Activated naive CD4-positive, alpha-beta T cell treated with anti-CD3 and anti-CD28 coated beads, Interleukin-2, amount 10 ng/mL, durations not matched to agents 7 days and 5 days (primary cell): ENCODE measurements at regions not wholly inside any gene's neighbourhood (a gene's known extent, or its start where the extent isn't known, plus 50 kb on each side); places are given as distances from the start of the nearest gene placed in this dataset.

Experiments
- CTCF ChIA-PET: fragments of 350-600 bp; sonication (Branson Sonifier 250); formaldehyde crosslinking; loops from one replicate; lab custom pipeline; 2021; ENCODE audit warnings: antibody characterized with exemption; lab: Charles Lee
- DNase-seq: peaks from one replicate; pipeline ENCODE4 v3.0.0-alpha.2; 2020
- H3K27ac Mint-ChIP-seq: one replicate; pipeline ENCODE4 v1.8.0; 2021; ENCODE audit warnings: mild to moderate bottlenecking, moderate library complexity, mixed read lengths
- H3K27me3 Mint-ChIP-seq: one replicate; pipeline ENCODE4 v1.8.0; 2021; ENCODE audit warnings: mild to moderate bottlenecking, mixed read lengths
- H3K36me3 Mint-ChIP-seq: one replicate; pipeline ENCODE4 v1.8.0; 2021; ENCODE audit warnings: mixed read lengths
- H3K4me1 Mint-ChIP-seq: one replicate; pipeline ENCODE4 v1.8.0; 2021; ENCODE audit warnings: mixed read lengths
- H3K4me3 Mint-ChIP-seq: one replicate; pipeline ENCODE4 v1.8.0; 2021; ENCODE audit warnings: mild to moderate bottlenecking, moderate library complexity, mixed read lengths
- H3K9me3 Mint-ChIP-seq: one replicate; pipeline ENCODE4 v1.8.0; 2021; ENCODE audit warnings: mixed read lengths

- CTCF ChIA-PET, result no interaction called here
- Mint-ChIP-seq H3K27ac (no peak overlapping the region), H3K36me3 (no peaks in the 10 kb centered on the region), H3K4me3 (no peak overlapping the region), H3K4me1 (no peaks in the 10 kb centered on the region), H3K27me3 (peaks cover 11% of the 10 kb centered on the region), H3K9me3 (no peaks in the 10 kb centered on the region)
- no peak for DNase-seq
Measured at GRCh38 chr22:48057116-48057835, 1294.8 kb downstream of the TBC1D22A start.

- Mint-ChIP-seq H3K4me1 (no peaks in the 10 kb centered on the region), H3K4me3 (no peak overlapping the region), H3K27ac (no peak overlapping the region), H3K27me3 (peaks cover 11% of the 10 kb centered on the region), H3K9me3 (no peaks in the 10 kb centered on the region), H3K36me3 (no peaks in the 10 kb centered on the region)
- CTCF ChIA-PET, result no interaction called here
- DNase-seq, result no peak
Measured at GRCh38 chr22:48055827-48056226, 1293.4 kb downstream of the TBC1D22A start.

GRCh38 chr22:48055185-48055584, 1292.7 kb downstream of the TBC1D22A start:
- Mint-ChIP-seq H3K27ac (no peak overlapping the region), H3K36me3 (no peaks in the 10 kb centered on the region), H3K4me1 (no peaks in the 10 kb centered on the region), H3K4me3 (no peak overlapping the region), H3K9me3 (no peaks in the 10 kb centered on the region), H3K27me3 (peaks cover 11% of the 10 kb centered on the region)
- CTCF ChIA-PET, result no interaction called here
- no peak for DNase-seq

GRCh38 chr22:48054596-48054995, 1292.1 kb downstream of the TBC1D22A start:
- Mint-ChIP-seq H3K9me3 (no peaks in the 10 kb centered on the region), H3K4me1 (no peaks in the 10 kb centered on the region), H3K27me3 (peaks cover 14% of the 10 kb centered on the region), H3K36me3 (no peaks in the 10 kb centered on the region), H3K27ac (no peak overlapping the region), H3K4me3 (no peak overlapping the region)
- DNase-seq, result no peak
- CTCF ChIA-PET, result no interaction called here

GRCh38 chr22:48053973-48054372, 1291.5 kb downstream of the TBC1D22A start:
- no peaks in the 10 kb centered on the region for H3K4me1 Mint-ChIP-seq
- no peak for DNase-seq
- H3K4me3 Mint-ChIP-seq, result no peak overlapping the region
- CTCF ChIA-PET, result no interaction called here
- H3K9me3 Mint-ChIP-seq, result no peaks in the 10 kb centered on the region
- no peaks in the 10 kb centered on the region for H3K36me3 Mint-ChIP-seq
- H3K27me3 Mint-ChIP-seq, result peaks cover 14% of the 10 kb centered on the region
- no peak overlapping the region for H3K27ac Mint-ChIP-seq

GRCh38 chr22:48053486-48053885, 1291.0 kb downstream of the TBC1D22A start:
- Mint-ChIP-seq H3K27me3 (peaks cover 14% of the 10 kb centered on the region), H3K4me1 (no peaks in the 10 kb centered on the region), H3K36me3 (no peaks in the 10 kb centered on the region), H3K4me3 (no peak overlapping the region), H3K9me3 (no peaks in the 10 kb centered on the region), H3K27ac (no peak overlapping the region)
- no peak for DNase-seq
- CTCF ChIA-PET, result no interaction called here

GRCh38 chr22:48052621-48052890, 1290.1 kb downstream of the TBC1D22A start:
- Mint-ChIP-seq H3K4me3 (no peak overlapping the region), H3K36me3 (no peaks in the 10 kb centered on the region), H3K9me3 (no peaks in the 10 kb centered on the region), H3K4me1 (no peaks in the 10 kb centered on the region), H3K27me3 (peaks cover 14% of the 10 kb centered on the region), H3K27ac (no peak overlapping the region)
- CTCF ChIA-PET, result no interaction called here
- DNase-seq, result no peak

- no peaks in the 10 kb centered on the region for H3K4me1 Mint-ChIP-seq
- no peak overlapping the region for H3K4me3 Mint-ChIP-seq
- H3K27me3 Mint-ChIP-seq, result peaks cover 11% of the 10 kb centered on the region
- DNase-seq, result no peak
- H3K36me3 Mint-ChIP-seq, result no peaks in the 10 kb centered on the region
- CTCF ChIA-PET, result no interaction called here
- no peak overlapping the region for H3K27ac Mint-ChIP-seq
- H3K9me3 Mint-ChIP-seq, result no peaks in the 10 kb centered on the region
Measured at GRCh38 chr22:48051796-48052620, 1289.6 kb downstream of the TBC1D22A start.

- Mint-ChIP-seq H3K36me3 (no peaks in the 10 kb centered on the region), H3K4me1 (no peaks in the 10 kb centered on the region), H3K27me3 (peaks cover 12% of the 10 kb centered on the region), H3K27ac (no peak overlapping the region), H3K4me3 (no peak overlapping the region), H3K9me3 (no peaks in the 10 kb centered on the region)
- CTCF ChIA-PET, result no interaction called here
- DNase-seq, result no peak
Measured at GRCh38 chr22:48050836-48051235, 1288.4 kb downstream of the TBC1D22A start.

- DNase-seq, result no peak
- Mint-ChIP-seq H3K4me1 (no peaks in the 10 kb centered on the region), H3K36me3 (no peaks in the 10 kb centered on the region), H3K4me3 (no peak overlapping the region), H3K9me3 (no peaks in the 10 kb centered on the region), H3K27ac (no peak overlapping the region), H3K27me3 (peaks cover 20% of the 10 kb centered on the region)
- CTCF ChIA-PET, result no interaction called here
Measured at GRCh38 chr22:48049116-48049515, 1286.7 kb downstream of the TBC1D22A start.

GRCh38 chr22:48047722-48048500, 1285.5 kb downstream of the TBC1D22A start:
- CTCF ChIA-PET, result no interaction called here
- Mint-ChIP-seq H3K36me3 (no peaks in the 10 kb centered on the region), H3K4me1 (no peaks in the 10 kb centered on the region), H3K27ac (no peak overlapping the region), H3K4me3 (no peak overlapping the region), H3K9me3 (no peaks in the 10 kb centered on the region), H3K27me3 (peaks cover 23% of the 10 kb centered on the region)
- no peak for DNase-seq

- H3K27me3 Mint-ChIP-seq, result peaks cover 30% of the 10 kb centered on the region
- CTCF ChIA-PET, result no interaction called here
- no peaks in the 10 kb centered on the region for H3K36me3 Mint-ChIP-seq
- H3K4me1 Mint-ChIP-seq, result no peaks in the 10 kb centered on the region
- H3K4me3 Mint-ChIP-seq, result no peak overlapping the region
- DNase-seq, result no peak
- no peak overlapping the region for H3K27ac Mint-ChIP-seq
- no peaks in the 10 kb centered on the region for H3K9me3 Mint-ChIP-seq
Measured at GRCh38 chr22:48045369-48045768, 1282.9 kb downstream of the TBC1D22A start.

- no peaks in the 10 kb centered on the region for H3K4me1 Mint-ChIP-seq
- no peaks in the 10 kb centered on the region for H3K36me3 Mint-ChIP-seq
- CTCF ChIA-PET, result no interaction called here
- no peaks in the 10 kb centered on the region for H3K9me3 Mint-ChIP-seq
- no peak overlapping the region for H3K4me3 Mint-ChIP-seq
- peaks cover 27% of the 10 kb centered on the region for H3K27me3 Mint-ChIP-seq
- no peak overlapping the region for H3K27ac Mint-ChIP-seq
- DNase-seq, result no peak
Measured at GRCh38 chr22:48044487-48045060, 1282.1 kb downstream of the TBC1D22A start.

- no peak for DNase-seq
- Mint-ChIP-seq H3K4me1 (no peaks in the 10 kb centered on the region), H3K27ac (no peak overlapping the region), H3K9me3 (no peaks in the 10 kb centered on the region), H3K36me3 (no peaks in the 10 kb centered on the region), H3K4me3 (no peak overlapping the region), H3K27me3 (peaks cover 27% of the 10 kb centered on the region)
- CTCF ChIA-PET, result no interaction called here
Measured at GRCh38 chr22:48043581-48043980, 1281.1 kb downstream of the TBC1D22A start.
